OCI-LY3 (cell line): ENCODE measurements at regions not wholly inside any gene's neighbourhood (a gene's known extent, or its start where the extent isn't known, plus 50 kb on each side); places are given as distances from the start of the nearest gene placed in this dataset.

ENCODE experiments used
- H2AFZ ChIP-seq: fragments of 200-600, 300-600 bp; shearing (Covaris generic); 2 replicates; pipeline ENCODE4 v1.6.0; 2014; ENCODE audit warnings: antibody characterized with exemption, low read depth, low read length
- H3K27ac ChIP-seq: fragments of 200-600, 300-600 bp; sonication (generic); 2 replicates; pipeline ENCODE4 v1.5.1; 2014; ENCODE audit warnings: mild to moderate bottlenecking, low read length, moderate library complexity, mixed read lengths
- H3K27me3 ChIP-seq: fragments of 200-600, 300-600 bp; sonication (generic); 2 replicates; pipeline ENCODE4 v1.6.1; 2014; ENCODE audit warnings: low read depth, low read length, mixed read lengths
- H3K36me3 ChIP-seq: fragments of 200-600, 300-600 bp; sonication (generic); replicated peaks from 2 replicates; pipeline ENCODE3; 2014; ENCODE audit warnings: low read depth, low read length, mixed read lengths
- H3K4me1 ChIP-seq: fragments of 300-600, 200-600 bp; sonication (generic); 2 replicates; pipeline ENCODE4 v1.6.1; 2014; ENCODE audit warnings: low read length, mixed read lengths
- H3K4me2 ChIP-seq: fragments of 200-600, 300-600 bp; sonication (generic); 2 replicates; pipeline ENCODE4 v1.6.1; 2014; ENCODE audit warnings: low read length, mixed read lengths
- H3K4me3 ChIP-seq: fragments of 300-600, 200-600 bp; sonication (generic); 2 replicates; pipeline ENCODE4 v1.5.1; 2014; ENCODE audit warnings: antibody characterized with exemption, mild to moderate bottlenecking, low read length, moderate library complexity
- H3K79me2 ChIP-seq: fragments of 300-600, 200-600 bp; shearing (Covaris generic); 2 replicates; pipeline ENCODE4 v1.6.1; 2014; ENCODE audit warnings: mild to moderate bottlenecking, low read length, mixed read lengths
- H3K9ac ChIP-seq: fragments of 300-600, 200-600 bp; shearing (Covaris generic); 2 replicates; pipeline ENCODE4 v1.6.0; 2014; ENCODE audit warnings: mild to moderate bottlenecking, low read length, moderate library complexity
- H3K9me3 ChIP-seq: fragments of 200-600, 300-600 bp; shearing (Covaris generic); 2 replicates; pipeline ENCODE4 v1.6.1; 2014; ENCODE audit warnings: low read length, mixed read lengths; ENCODE audit not compliant: insufficient read depth
- H4K20me1 ChIP-seq: fragments of 200-600, 300-600 bp; sonication (generic); 2 replicates; pipeline ENCODE4 v1.6.1; 2016; ENCODE audit warnings: low read length, mixed read lengths; ENCODE audit not compliant: insufficient read depth
- EZH2phosphoT487 ChIP-seq: fragments of 200-600 bp; shearing (Covaris generic); IDR thresholded peaks from 2 replicates; pipeline ENCODE4 v1.6.1; 2018; ENCODE audit warnings: antibody characterized with exemption, mixed run types, low read depth
- TF ChIP-seq, protein P1 (sequence below): fragments of 200-600, 300-600 bp; sonication (generic); IDR thresholded peaks from 2 replicates; pipeline ENCODE4 v1.5.1; 2014; ENCODE audit warnings: antibody characterized with exemption, low read length, low read depth

DNA sequence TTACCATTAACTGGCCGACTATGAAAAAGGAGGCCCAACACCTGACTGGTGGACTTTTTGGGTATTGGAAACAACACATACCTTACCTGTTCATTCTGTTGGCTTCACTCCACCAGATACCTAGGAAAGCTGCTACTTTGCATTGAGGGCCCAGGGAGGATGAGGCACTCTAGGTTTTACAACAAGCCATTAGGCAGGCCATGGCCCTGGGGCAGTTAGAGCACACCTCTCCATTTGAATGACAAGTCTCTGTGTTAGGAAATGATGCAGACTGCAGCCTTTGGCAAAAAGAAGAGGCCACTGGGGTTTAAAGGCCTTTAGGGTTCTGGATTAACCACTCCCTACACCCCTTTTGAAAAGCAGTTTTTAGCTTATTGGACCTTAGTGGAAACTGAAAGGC lies 144.3 kb downstream of the OR2B2 start:
- H3K27me3 ChIP-seq: no peaks in the 10 kb centered on the region
- H3K4me1 ChIP-seq: peaks cover 3% of the 10 kb centered on the region; the same call in 1 of the 2 replicates
- no peak overlapping the region for H3K27ac ChIP-seq
- TF ChIP-seq, protein P1, sequence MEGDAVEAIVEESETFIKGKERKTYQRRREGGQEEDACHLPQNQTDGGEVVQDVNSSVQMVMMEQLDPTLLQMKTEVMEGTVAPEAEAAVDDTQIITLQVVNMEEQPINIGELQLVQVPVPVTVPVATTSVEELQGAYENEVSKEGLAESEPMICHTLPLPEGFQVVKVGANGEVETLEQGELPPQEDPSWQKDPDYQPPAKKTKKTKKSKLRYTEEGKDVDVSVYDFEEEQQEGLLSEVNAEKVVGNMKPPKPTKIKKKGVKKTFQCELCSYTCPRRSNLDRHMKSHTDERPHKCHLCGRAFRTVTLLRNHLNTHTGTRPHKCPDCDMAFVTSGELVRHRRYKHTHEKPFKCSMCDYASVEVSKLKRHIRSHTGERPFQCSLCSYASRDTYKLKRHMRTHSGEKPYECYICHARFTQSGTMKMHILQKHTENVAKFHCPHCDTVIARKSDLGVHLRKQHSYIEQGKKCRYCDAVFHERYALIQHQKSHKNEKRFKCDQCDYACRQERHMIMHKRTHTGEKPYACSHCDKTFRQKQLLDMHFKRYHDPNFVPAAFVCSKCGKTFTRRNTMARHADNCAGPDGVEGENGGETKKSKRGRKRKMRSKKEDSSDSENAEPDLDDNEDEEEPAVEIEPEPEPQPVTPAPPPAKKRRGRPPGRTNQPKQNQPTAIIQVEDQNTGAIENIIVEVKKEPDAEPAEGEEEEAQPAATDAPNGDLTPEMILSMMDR: no peak
- TF ChIP-seq EZH2phosphoT487: no peak
- no peak overlapping the region for H3K9ac ChIP-seq
- peaks cover 4% of the 10 kb centered on the region; the same call in 1 of the 2 replicates for H3K9me3 ChIP-seq
- no peak overlapping the region for H3K4me3 ChIP-seq
- no peaks in the 10 kb centered on the region for H4K20me1 ChIP-seq
- H3K79me2 ChIP-seq: no peaks in the 10 kb centered on the region
- H3K36me3 ChIP-seq: no peaks in the 10 kb centered on the region
- H2AFZ ChIP-seq: no peak overlapping the region
- H3K4me2 ChIP-seq: no peak overlapping the region

DNA sequence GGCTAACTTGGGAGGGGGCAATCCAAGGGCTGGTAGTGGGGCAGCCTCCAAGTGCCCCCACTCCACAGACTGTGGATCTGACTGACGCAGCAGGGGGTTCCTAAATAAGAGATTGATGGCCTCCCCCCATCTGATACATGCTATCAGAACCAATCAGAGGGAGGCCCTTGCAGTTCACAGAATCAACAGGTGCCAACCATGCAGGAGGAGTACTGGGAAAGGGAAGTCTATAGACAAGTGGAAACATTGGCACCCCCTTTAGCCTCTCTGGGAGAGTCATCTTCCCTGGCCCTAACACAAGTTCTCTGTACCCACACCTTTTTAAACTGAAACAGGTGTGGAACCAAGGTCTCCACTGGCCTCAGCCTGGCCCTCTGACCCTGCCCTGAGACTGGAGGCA lies 145.8 kb downstream of the OR2B2 start:
- TF ChIP-seq EZH2phosphoT487: no peak
- TF ChIP-seq, protein P1: no peak
- no peak overlapping the region for H3K4me2 ChIP-seq
- H2AFZ ChIP-seq: no peak overlapping the region
- H3K9me3 ChIP-seq: no peaks in the 10 kb centered on the region
- H3K27me3 ChIP-seq: no peaks in the 10 kb centered on the region
- no peak overlapping the region for H3K27ac ChIP-seq
- H3K4me1 ChIP-seq: peaks cover 2% of the 10 kb centered on the region; the same call in 1 of the 2 replicates
- no peaks in the 10 kb centered on the region for H3K36me3 ChIP-seq
- H3K4me3 ChIP-seq: no peak overlapping the region
- H3K79me2 ChIP-seq: no peaks in the 10 kb centered on the region
- H3K9ac ChIP-seq: no peak overlapping the region
- no peaks in the 10 kb centered on the region for H4K20me1 ChIP-seq

- Histone ChIP-seq H3K4me1 (peaks cover 4% of the 10 kb centered on the region), H3K9me3 (no peaks in the 10 kb centered on the region), H2AFZ (no peak overlapping the region), H3K36me3 (no peaks in the 10 kb centered on the region), H3K27ac (no peak overlapping the region), H3K79me2 (no peaks in the 10 kb centered on the region), H3K4me3 (no peak overlapping the region), H4K20me1 (no peaks in the 10 kb centered on the region), H3K27me3 (no peaks in the 10 kb centered on the region), H3K9ac (no peak overlapping the region), H3K4me2 (no peak overlapping the region)
- no peak for TF ChIP-seq EZH2phosphoT487
- TF ChIP-seq, protein P1: no peak
Observed at GRCh38 chr6:27765028-27765590, 147.1 kb downstream of the OR2B2 start.

- H2AFZ ChIP-seq: no peak overlapping the region
- H3K79me2 ChIP-seq: no peaks in the 10 kb centered on the region
- H3K9me3 ChIP-seq: no peaks in the 10 kb centered on the region
- H3K4me3 ChIP-seq: no peak overlapping the region
- no peak overlapping the region for H3K4me2 ChIP-seq
- no peaks in the 10 kb centered on the region for H3K27me3 ChIP-seq
- no peaks in the 10 kb centered on the region for H3K36me3 ChIP-seq
- TF ChIP-seq, protein P1: no peak
- no peak for TF ChIP-seq EZH2phosphoT487
- no peaks in the 10 kb centered on the region for H4K20me1 ChIP-seq
- peaks cover 9% of the 10 kb centered on the region for H3K4me1 ChIP-seq
- no peak overlapping the region for H3K27ac ChIP-seq
- H3K9ac ChIP-seq: no peak overlapping the region
Observed at GRCh38 chr6:27761391-27761790, 150.8 kb downstream of the OR2B2 start.
